SK-N-SH (cell line): ENCODE measurements at regions not wholly inside any gene's neighbourhood (a gene's known extent, or its start where the extent isn't known, plus 50 kb on each side); places are given as distances from the start of the nearest gene placed in this dataset.

Source experiments
- ELF1 ChIP-seq: IDR thresholded peaks from 2 replicates; pipeline ENCODE4 v1.4.0; 2012
- GABPA ChIP-seq: IDR thresholded peaks from 2 replicates; pipeline ENCODE4 v1.4.0; 2012; ENCODE audit warnings: low read depth, mild to moderate bottlenecking
- YY1 ChIP-seq: IDR thresholded peaks from 2 replicates; pipeline ENCODE4 v1.4.0; 2012; ENCODE audit warnings: low read depth, mild to moderate bottlenecking
- TF ChIP-seq, protein P1 (sequence below): IDR thresholded peaks from 2 replicates; pipeline ENCODE4 v1.4.0; 2012; ENCODE audit warnings: low read depth
- TF ChIP-seq, protein P2 (sequence below): fragments of 200-600 bp; sonication (generic); IDR thresholded peaks from 2 replicates; pipeline ENCODE4 v1.6.1; 2017; ENCODE audit warnings: antibody characterized with exemption, mild to moderate bottlenecking, moderate library complexity

DNA sequence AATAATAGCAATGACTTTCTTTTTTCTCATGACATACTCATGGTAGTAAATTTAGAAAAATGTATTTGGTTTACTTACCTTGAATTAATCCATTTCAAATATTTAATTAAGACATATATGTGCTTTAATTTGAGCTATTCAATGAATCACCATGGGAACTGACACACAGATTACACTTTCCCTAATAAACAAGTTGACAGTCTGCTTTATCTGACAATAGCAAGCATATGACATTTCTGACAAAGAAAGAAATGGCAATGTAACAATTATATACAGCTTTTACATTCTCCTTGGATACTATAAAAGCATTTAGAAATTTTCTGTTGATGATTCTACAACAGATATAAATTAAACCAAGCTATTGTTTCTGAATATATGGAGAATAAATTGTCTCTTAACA lies 382.5 kb downstream of the CYLC2 start:
- TF ChIP-seq, protein P1, sequence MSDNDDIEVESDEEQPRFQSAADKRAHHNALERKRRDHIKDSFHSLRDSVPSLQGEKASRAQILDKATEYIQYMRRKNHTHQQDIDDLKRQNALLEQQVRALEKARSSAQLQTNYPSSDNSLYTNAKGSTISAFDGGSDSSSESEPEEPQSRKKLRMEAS, result no peak
- TF ChIP-seq GABPA, result no peak
- no peak for TF ChIP-seq ELF1
- TF ChIP-seq, protein P2, sequence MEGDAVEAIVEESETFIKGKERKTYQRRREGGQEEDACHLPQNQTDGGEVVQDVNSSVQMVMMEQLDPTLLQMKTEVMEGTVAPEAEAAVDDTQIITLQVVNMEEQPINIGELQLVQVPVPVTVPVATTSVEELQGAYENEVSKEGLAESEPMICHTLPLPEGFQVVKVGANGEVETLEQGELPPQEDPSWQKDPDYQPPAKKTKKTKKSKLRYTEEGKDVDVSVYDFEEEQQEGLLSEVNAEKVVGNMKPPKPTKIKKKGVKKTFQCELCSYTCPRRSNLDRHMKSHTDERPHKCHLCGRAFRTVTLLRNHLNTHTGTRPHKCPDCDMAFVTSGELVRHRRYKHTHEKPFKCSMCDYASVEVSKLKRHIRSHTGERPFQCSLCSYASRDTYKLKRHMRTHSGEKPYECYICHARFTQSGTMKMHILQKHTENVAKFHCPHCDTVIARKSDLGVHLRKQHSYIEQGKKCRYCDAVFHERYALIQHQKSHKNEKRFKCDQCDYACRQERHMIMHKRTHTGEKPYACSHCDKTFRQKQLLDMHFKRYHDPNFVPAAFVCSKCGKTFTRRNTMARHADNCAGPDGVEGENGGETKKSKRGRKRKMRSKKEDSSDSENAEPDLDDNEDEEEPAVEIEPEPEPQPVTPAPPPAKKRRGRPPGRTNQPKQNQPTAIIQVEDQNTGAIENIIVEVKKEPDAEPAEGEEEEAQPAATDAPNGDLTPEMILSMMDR, result no peak
- TF ChIP-seq YY1, result no peak
